Heart left ventricle (tissue), 16 donors: ENCODE measurements at regions not wholly inside any gene's neighbourhood (a gene's known extent, or its start where the extent isn't known, plus 50 kb on each side); places are given as distances from the start of the nearest gene placed in this dataset.

Source experiments
- ATAC-seq, 4 donors: fragments of 200-7000 bp; cut with Tn5 transposase; one replicate each; pipeline ENCODE4 v1.9.1; 2020 to 2022; ENCODE audit warnings: moderate library complexity in 4 of 4, mild to moderate bottlenecking in 3 of 4, moderate number of reproducible peaks in 1 of 4
- DNase-seq, 5 donors: peaks; one replicate each; pipeline ENCODE4 v3.0.0-alpha.2; 2020
- H3K27ac ChIP-seq, 12 donors: fragments of 200-600 bp; sonication (generic) in 4 of 12; one replicate each; pipeline versions ENCODE4 v1.5.0 to v1.8.0; 2016 to 2022; ENCODE audit warnings: mild to moderate bottlenecking in 2 of 12
- H3K27me3 ChIP-seq, 9 donors: fragments of 200-600 bp; sonication (generic) in 2 of 9; one replicate each; pipeline versions ENCODE4 v1.5.1 to v1.8.0; 2016 to 2022; ENCODE audit warnings: mild to moderate bottlenecking in 3 of 9
- H3K36me3 ChIP-seq, 9 donors: fragments of 200-600 bp; sonication (generic) in 2 of 9; one replicate each; pipeline versions ENCODE4 v1.5.0 to v1.8.0; 2018 to 2022; ENCODE audit warnings: mild to moderate bottlenecking in 2 of 9
- H3K4me1 ChIP-seq, 12 donors: fragments of 200-600 bp; sonication (generic) in 4 of 12; one replicate each; pipeline versions ENCODE4 v1.5.0 to v1.8.0; 2016 to 2022; ENCODE audit warnings: mild to moderate bottlenecking in 3 of 12
- H3K4me3 ChIP-seq, 12 donors: fragments of 200-600 bp; sonication (generic) in 4 of 12; one replicate each; pipeline versions ENCODE4 v1.5.0 to v1.8.0; 2017 to 2022; ENCODE audit warnings: mild to moderate bottlenecking in 9 of 12, moderate library complexity in 4 of 12
- H3K9me3 ChIP-seq, 12 donors: fragments of 200-600 bp; sonication (generic) in 4 of 12; one replicate each; pipeline versions ENCODE4 v1.5.0 to v1.8.0; 2016 to 2022; ENCODE audit warnings: mild to moderate bottlenecking in 1 of 12
- CTCF ChIP-seq, 12 donors: fragments of 200-600 bp; sonication (generic) in 4 of 12; IDR thresholded peaks; one replicate each; pipeline versions ENCODE4 v1.5.0 to v1.8.0; 2018 to 2022; ENCODE audit warnings: antibody characterized with exemption in 12 of 12, mild to moderate bottlenecking in 5 of 12
- POLR2A ChIP-seq, 2 donors: fragments of 450-650 bp; IDR thresholded peaks; one replicate each; pipeline ENCODE4 v1.6.1; 2017; ENCODE audit warnings: antibody characterized with exemption in 2 of 2, mild to moderate bottlenecking in 2 of 2, moderate library complexity in 2 of 2
- WGBS, 4 donors: extraction: QIAGEN DNeasy Blood & Tissue Kit in 2 of 4; methylation state at CpG; one replicate each; pipeline versions ENCODE4 v1.1.5 to v1.1.7; 2013 to 2018; 5-methylcytosine and 5-hydroxymethylcytosine counted together
- intact Hi-C, 10 donors: fragments of 100-400 bp; cut with DNase I; formaldehyde crosslinking; loops; one replicate each; pipeline versions ENCODE4 v1.11.1 to v1.14.2; 2022
- donor health status: ischemic (EF 13 %, LVEDD 7.1; RV severe dilation, severe dysfunction).
- donor health status: healthy with polysubstance abuse.
- donor health status: DM: no; HTN: yes; CAD: no.
- donor health status: DM: no; HTN: no; CAD: no.
- donor health status: ischemic (EF 25% LVEDD 6.9; RV normal size, moderate dysfunction).
- donor health status: ischemic (EF 25% LVEDD 5.7; RV mildly dilated, moderate dysfunction).
- donor health status: healthy.
- donor health status: DM: yes; HTN: yes; CAD: no.
- donor health status: ischemic (EF 35%, LVEDD 5.7; RV mildly dilated, moderate dysfunction).
- donor health status: nonischemic (EF 11% LVEDD 7.7; RV severe dilation, severe dysfunction).
- donor health status: DM: yes; HTN: yes; CAD: no.
- donor health status: PGD.
- donor health status: ischemic (EF 29% LVEDD 5.4; RV normal size, mild dysfunction).
- donor health status: nonischemic (EF 23%, LVEDD 6.1; RV moderate dilation, normal function).

GRCh38 chr7:45342236-45342635 lies 184.6 kb downstream of the RAMP3 start:
- 58 to 76% (median 69%) methylated on average over 5 of the region's 5 CpGs for WGBS, 4 donors
- intact Hi-C loops: no loop called here
- no peaks in the 10 kb centered on the region for H3K36me3 ChIP-seq
- no peak overlapping the region for H3K4me3 ChIP-seq
- TF ChIP-seq CTCF (IDR thresholded peaks at IDR 0.05): no peak
- TF ChIP-seq POLR2A (IDR thresholded peaks at IDR 0.05): no peak
- DNase-seq: no peak
- no peaks in the 10 kb centered on the region for H3K27me3 ChIP-seq
- no peak overlapping the region for H3K27ac ChIP-seq
- no peak for ATAC-seq
- no peaks in the 10 kb centered on the region for H3K9me3 ChIP-seq
- no peaks in the 10 kb centered on the region for H3K4me1 ChIP-seq

DNA sequence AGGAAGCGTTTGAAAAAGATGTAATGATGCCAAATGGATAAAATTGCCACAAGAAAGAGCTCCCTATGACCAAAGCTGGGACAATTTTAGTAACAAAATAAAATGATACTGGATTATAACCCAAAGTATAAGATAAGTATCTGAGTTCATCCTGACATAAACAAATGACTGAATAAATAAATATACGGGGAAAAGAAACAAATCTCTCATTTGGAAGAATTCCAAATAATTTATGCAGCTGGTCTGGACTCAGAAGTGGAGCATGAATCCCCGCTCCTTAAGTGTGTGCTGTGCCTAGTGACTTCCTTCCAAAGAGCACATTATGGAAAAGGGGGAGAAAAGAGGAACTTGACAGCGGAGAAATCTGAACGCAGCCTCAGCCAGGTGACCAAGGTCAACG lies 186.2 kb downstream of the RAMP3 start:
- intact Hi-C loops: no loop called here
- Histone ChIP-seq H3K4me1 (no peaks in the 10 kb centered on the region), H3K27ac (no peak overlapping the region), H3K36me3 (no peaks in the 10 kb centered on the region), H3K4me3 (no peak overlapping the region), H3K9me3 (no peaks in the 10 kb centered on the region), H3K27me3 (no peaks in the 10 kb centered on the region)
- TF ChIP-seq POLR2A (IDR thresholded peaks at IDR 0.05): no peak
- no peak for TF ChIP-seq CTCF (IDR thresholded peaks at IDR 0.05)
- DNase-seq (no peak), ATAC-seq (no peak)
- 43 to 58% (median 45%) methylated on average over 6 of the region's 6 CpGs for WGBS, 4 donors

DNA sequence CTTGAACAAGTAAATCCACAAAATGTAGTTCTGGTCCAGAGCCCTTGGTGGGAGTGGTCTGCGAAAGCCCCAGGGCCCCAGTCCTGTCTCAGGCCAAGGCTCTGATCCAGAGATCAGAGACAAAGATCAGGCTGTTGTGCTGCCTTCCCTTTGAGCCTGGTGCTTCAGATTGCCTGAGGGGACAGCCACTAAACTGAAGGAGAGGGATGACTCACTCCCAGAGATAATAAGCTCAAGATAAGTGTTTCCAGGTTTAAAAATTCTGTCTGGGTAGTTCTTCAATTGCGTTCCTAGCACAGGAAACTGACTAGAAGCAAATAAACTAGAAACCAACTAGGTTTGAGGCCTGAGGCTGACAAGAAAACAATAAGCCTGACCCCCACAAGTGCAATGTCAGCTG lies 190.2 kb downstream of the RAMP3 start:
- no peak for TF ChIP-seq POLR2A (IDR thresholded peaks at IDR 0.05)
- no peak for TF ChIP-seq CTCF (IDR thresholded peaks at IDR 0.05)
- Histone ChIP-seq H3K27ac (no peak overlapping the region), H3K4me3 (no peak overlapping the region), H3K4me1 (no peaks in the 10 kb centered on the region), H3K27me3 (no peaks in the 10 kb centered on the region), H3K9me3 (no peaks in the 10 kb centered on the region), H3K36me3 (no peaks in the 10 kb centered on the region)
- 45 to 68% (median 60%) methylated on average over 2 of the region's 2 CpGs for WGBS, 4 donors
- ATAC-seq (no peak), DNase-seq (no peak)
- intact Hi-C loops: no loop called here

DNA sequence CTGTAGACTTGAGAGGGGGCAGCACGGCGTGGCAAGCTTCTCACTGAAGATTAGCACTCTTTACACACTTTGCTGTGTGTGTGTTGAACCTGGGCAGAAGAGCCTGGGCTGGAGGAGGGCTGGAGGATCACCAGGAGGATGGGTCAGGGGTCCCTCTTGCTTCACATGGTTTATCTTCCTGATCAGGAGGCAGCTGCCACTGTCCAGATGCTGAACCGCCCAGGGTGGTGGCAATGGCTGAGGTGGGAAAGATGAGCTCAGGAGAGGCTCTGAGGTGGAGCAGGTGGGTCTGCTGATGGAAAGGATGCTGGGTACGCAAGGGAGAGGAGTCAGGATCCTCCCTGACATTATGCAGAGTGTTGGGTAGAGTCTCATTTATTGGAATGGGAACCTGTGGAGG lies 191.5 kb downstream of the RAMP3 start:
- intact Hi-C loops: no loop called here
- TF ChIP-seq CTCF (IDR thresholded peaks at IDR 0.05) (no peak), POLR2A (IDR thresholded peaks at IDR 0.05) (no peak)
- ATAC-seq: no peak
- Histone ChIP-seq H3K36me3 (no peaks in the 10 kb centered on the region), H3K9me3 (no peaks in the 10 kb centered on the region), H3K4me3 (no peak overlapping the region), H3K27ac (no peak overlapping the region), H3K4me1 (no peaks in the 10 kb centered on the region), H3K27me3 (no peaks in the 10 kb centered on the region)
- WGBS, 4 donors: 90 to 100% (median 93%) methylated on average over 2 to 4 of the region's 4 CpGs
- no peak for DNase-seq
